VCaP (cell line): ENCODE measurements at regions not wholly inside any gene's neighbourhood (a gene's known extent, or its start where the extent isn't known, plus 50 kb on each side); places are given as distances from the start of the nearest gene placed in this dataset.

Experiments used
- H3K27ac ChIP-seq: fragments of 450-650 bp; 2 replicates; pipeline ENCODE4 v1.5.1; 2017
- TF ChIP-seq, protein P1 (sequence below): fragments of 450-650 bp; conservative IDR thresholded peaks from 2 replicates; pipeline ENCODE4 v1.5.1; 2017; ENCODE audit warnings: mild to moderate bottlenecking, moderate library complexity

DNA sequence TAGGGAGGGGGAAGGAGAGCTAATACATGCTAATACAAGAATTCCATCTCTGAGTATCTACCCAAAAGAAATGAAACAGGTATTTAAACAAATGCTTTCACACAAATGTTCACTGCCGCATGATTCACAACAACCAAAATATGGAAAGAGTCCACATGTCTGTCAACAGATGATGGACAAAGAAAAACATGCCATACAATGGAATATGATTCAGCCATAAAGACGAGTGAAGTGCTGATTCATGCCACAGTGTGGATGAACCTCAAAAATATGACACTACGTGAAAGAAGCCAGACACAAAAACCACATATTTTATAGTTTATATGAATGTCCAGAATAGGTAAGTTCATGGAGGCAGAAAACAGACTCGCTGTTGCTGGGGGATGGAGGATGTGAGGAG, 321.4 kb downstream of the FOXL1 start:
- TF ChIP-seq, protein P1, sequence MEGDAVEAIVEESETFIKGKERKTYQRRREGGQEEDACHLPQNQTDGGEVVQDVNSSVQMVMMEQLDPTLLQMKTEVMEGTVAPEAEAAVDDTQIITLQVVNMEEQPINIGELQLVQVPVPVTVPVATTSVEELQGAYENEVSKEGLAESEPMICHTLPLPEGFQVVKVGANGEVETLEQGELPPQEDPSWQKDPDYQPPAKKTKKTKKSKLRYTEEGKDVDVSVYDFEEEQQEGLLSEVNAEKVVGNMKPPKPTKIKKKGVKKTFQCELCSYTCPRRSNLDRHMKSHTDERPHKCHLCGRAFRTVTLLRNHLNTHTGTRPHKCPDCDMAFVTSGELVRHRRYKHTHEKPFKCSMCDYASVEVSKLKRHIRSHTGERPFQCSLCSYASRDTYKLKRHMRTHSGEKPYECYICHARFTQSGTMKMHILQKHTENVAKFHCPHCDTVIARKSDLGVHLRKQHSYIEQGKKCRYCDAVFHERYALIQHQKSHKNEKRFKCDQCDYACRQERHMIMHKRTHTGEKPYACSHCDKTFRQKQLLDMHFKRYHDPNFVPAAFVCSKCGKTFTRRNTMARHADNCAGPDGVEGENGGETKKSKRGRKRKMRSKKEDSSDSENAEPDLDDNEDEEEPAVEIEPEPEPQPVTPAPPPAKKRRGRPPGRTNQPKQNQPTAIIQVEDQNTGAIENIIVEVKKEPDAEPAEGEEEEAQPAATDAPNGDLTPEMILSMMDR, result no peak
- no peak overlapping the region for H3K27ac ChIP-seq

DNA sequence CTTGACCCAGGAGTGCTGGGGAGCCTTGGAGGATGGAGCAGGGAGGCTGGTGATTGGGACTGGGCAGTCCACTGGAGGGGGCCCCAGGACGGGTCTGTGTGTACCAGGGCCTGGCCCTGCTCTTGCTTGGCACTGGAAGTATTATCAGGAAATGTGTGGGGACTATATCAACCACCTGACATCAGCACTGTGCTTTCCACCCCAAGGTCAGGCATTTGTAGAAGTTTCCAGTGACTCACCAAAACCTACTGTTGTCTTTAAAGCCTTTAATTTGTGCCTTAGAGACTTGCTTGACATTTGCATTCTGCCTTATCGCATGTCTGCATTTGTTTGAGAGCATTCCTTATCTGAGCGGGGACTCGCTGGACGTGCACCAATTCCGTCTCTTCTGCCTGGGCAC, 323.1 kb downstream of the FOXL1 start:
- no peak overlapping the region for H3K27ac ChIP-seq
- TF ChIP-seq, protein P1, result no peak

DNA sequence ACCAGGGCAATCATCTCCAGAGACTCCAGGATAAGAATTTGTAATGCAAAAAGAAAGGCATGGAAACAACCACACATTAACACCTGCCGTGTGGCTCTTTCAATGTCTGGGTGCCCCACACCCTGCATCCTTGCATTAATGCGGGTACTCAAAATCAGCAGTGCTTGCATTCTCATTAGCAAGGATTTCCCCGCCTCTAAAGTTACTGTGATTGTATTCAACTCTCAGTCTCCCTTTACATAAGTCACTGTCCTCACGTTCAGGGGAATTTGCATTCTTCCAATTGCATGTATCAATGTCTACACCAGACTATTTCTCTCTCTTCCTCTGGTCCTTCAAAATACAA, 324.3 kb downstream of the FOXL1 start:
- TF ChIP-seq, protein P1, result no peak

DNA sequence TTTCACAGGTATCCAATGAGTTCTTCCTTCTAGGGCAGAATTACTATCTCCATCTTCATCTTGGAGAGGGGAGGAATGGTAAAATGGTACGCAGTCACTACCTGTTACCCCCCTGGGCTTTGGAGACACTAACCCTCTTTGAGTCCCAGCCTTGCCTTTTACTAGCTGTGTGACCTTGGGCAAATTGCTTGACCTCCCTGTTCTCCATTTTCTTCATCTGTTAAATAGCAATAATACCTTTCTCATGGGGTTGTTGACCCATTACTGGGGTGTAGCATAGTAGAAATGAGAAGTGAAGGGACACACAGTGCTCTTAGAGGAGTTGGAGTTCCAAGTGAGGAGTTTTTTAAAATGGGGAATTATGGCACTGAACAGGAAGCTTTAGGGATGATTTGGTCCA, 324.7 kb downstream of the FOXL1 start:
- H3K27ac ChIP-seq, result no peak overlapping the region
- TF ChIP-seq, protein P1, result no peak

More for the DNA sequence above, 324.3 kb downstream of the FOXL1 start:
- no peak overlapping the region for H3K27ac ChIP-seq

DNA sequence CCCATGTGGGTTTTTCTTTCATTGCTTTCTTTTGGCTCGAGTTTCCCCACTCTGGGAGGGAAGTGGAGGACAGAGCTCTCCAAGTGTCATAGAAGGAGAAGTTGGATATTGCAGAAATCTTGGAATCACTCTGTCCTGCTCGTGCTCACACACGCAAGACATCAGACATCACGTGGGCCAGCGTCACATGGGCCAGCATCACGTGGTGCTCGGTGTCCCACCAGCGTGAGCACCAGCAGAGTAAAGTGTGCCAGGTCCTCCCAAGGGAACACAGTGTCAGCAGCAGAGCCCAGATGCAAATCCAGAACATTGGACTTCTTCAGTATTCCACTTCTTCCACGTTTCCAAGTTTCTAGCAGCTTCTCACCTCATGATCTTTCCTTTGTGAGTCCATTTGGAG, 327.0 kb downstream of the FOXL1 start:
- no peak overlapping the region for H3K27ac ChIP-seq
- TF ChIP-seq, protein P1, result no peak

DNA sequence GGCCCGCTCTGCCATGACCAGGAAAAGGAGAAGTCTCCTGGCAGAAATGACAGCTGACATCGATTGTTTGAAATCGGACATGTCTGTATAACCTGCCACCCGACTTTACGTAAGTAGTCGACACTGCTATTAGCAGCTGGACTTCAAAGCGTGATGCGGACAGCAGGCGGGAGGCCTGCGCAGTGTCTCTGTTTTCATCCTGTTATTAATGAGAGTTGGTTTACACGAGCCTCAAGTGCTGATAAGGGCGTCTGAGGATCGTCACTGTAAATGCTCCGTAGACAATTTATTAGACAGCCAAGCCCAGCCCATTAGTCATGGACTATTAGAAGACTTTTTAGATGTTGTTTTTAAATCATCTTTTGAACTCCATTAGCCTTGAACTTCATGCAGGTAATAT, 328.3 kb downstream of the FOXL1 start:
- no peak overlapping the region for H3K27ac ChIP-seq
- TF ChIP-seq, protein P1, result no peak

DNA sequence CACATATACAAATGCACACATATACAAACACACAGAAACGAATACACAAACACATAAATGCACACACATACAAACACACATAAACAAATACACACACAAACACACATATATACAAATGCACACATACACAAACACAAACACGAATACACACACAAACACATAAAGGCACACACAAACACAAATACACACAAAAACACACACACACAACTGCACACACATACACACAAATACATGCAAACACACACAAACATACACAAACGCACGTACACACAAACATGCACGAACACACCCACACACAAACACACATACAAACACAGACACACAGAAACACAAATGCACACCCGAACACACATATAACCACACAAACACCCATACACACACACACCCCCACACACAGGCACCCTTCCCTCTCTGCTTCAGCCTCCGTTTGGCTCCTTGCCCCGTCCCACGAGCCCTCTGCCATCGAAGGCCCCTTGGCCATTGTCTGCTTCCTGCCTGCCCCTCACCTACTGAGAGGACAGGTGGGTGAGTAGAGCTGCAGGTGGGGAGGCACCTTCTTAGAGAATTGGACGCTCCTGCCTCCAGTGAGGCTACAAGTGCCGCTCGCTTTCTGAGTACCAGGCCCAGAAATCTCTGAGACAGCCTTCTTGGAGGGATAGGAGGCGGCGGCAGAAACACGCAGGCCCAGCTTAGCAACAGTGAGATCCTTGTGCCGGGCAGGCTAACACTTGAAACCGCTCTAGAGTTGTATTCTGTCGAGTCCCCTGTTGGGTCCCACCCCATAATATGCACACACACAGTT, 331.2 kb downstream of the FOXL1 start:
- TF ChIP-seq, protein P1, result no peak
- no peak overlapping the region for H3K27ac ChIP-seq
